Choroid plexus epithelial cell (primary cell): ENCODE measurements at regions not wholly inside any gene's neighbourhood (a gene's known extent, or its start where the extent isn't known, plus 50 kb on each side); places are given as distances from the start of the nearest gene placed in this dataset.

Experiments used
- DNase-seq: peaks from one replicate; pipeline ENCODE4 v3.0.0-alpha.2; 2010; ENCODE audit warnings: low read depth
- H3K4me3 ChIP-seq: 2 replicates; pipeline ENCODE4 v1.5.1; 2011; ENCODE audit warnings: low read depth, mild to moderate bottlenecking, control low read depth, low read length, moderate library complexity
- TF ChIP-seq, protein P1 (sequence below): conservative IDR thresholded peaks from 2 replicates; pipeline ENCODE4 v1.5.1; 2011; ENCODE audit warnings: low read depth, mild to moderate bottlenecking, control low read depth, inconsistent platforms, low read length, moderate library complexity

DNA sequence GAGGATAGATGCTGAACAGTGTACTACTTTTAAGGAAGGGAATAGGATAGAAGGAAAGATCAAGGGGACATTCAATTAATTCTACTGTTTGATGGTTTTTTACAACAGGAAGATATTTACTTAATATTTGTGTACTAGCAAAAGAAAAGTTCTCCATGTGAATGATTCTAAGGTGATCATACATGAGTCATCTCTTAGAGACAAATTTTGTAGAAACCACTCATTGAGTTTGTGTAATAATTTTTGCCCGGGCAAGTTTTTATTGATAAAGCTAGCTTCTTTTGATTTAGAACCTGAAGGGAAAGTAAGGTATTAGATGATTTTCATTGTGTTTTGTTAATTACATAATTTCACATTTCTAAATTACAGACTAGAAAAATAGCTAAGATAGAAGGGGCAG, 172.8 kb upstream of the PSMD7 start:
- no peak overlapping the region for H3K4me3 ChIP-seq
- no peak for DNase-seq
- TF ChIP-seq, protein P1, sequence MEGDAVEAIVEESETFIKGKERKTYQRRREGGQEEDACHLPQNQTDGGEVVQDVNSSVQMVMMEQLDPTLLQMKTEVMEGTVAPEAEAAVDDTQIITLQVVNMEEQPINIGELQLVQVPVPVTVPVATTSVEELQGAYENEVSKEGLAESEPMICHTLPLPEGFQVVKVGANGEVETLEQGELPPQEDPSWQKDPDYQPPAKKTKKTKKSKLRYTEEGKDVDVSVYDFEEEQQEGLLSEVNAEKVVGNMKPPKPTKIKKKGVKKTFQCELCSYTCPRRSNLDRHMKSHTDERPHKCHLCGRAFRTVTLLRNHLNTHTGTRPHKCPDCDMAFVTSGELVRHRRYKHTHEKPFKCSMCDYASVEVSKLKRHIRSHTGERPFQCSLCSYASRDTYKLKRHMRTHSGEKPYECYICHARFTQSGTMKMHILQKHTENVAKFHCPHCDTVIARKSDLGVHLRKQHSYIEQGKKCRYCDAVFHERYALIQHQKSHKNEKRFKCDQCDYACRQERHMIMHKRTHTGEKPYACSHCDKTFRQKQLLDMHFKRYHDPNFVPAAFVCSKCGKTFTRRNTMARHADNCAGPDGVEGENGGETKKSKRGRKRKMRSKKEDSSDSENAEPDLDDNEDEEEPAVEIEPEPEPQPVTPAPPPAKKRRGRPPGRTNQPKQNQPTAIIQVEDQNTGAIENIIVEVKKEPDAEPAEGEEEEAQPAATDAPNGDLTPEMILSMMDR = no peak

DNA sequence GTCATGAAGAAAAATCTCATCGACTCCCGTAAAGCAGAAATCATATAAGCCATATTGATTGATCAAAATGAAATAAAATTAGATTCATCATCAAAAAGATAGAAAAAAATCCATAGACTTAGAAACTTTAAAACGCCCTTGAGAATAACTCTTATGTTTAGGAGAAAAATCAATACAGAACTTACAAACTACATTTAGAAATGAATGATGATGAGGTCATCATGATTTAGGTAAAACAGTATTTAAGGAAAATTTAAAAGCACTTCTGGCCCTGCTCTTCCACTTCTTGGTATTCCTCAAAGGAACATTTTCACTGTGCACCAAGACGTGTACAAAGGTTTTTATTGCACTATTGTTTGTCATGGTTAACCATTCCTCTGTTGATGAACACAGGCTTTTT, 173.4 kb upstream of the PSMD7 start:
- DNase-seq = no peak

DNA sequence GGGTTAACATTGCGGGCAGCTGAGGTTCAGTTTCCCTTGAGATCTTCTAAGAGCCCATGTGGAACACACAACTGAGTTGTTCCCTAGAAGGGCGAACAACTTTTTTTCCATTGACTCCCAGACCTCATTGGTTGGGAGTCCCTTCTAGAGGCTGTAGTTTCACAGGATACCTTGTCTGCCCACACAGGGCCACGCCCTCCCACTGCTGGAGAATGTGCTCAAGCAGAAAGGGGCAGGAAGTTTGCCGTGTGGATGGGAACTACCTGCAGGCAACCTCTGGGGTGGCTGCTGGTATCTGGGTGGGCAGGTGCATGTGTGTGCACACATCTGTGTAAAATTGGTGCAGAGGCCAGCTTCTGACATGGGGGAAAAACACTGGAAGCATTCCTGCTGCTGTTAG, 178.8 kb upstream of the PSMD7 start:
- DNase-seq = no peak
- TF ChIP-seq, protein P1 = no peak
- no peak overlapping the region for H3K4me3 ChIP-seq

More for the DNA sequence above, 173.4 kb upstream of the PSMD7 start:
- no peak overlapping the region for H3K4me3 ChIP-seq
- TF ChIP-seq, protein P1 = no peak

DNA sequence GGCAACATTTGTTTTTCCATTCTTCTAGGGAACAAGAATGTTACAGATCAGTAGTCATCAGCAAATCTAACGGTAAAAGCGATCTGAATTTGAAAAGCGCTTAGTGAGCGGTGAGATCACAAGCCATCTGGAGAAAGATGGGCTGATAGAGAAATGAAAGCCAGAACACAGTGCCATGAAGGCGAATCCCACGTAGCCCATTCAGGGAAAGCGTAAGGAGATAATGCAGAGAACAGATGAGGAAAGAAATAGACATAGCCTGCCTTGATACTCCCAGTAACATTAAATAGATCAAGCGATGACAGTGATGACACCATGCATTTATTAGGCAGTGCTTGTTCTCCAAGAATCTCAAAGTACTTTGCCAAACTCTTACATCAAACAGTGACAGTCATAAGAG, 183.1 kb upstream of the PSMD7 start:
- H3K4me3 ChIP-seq = no peak overlapping the region
- TF ChIP-seq, protein P1 = no peak
- no peak for DNase-seq

DNA sequence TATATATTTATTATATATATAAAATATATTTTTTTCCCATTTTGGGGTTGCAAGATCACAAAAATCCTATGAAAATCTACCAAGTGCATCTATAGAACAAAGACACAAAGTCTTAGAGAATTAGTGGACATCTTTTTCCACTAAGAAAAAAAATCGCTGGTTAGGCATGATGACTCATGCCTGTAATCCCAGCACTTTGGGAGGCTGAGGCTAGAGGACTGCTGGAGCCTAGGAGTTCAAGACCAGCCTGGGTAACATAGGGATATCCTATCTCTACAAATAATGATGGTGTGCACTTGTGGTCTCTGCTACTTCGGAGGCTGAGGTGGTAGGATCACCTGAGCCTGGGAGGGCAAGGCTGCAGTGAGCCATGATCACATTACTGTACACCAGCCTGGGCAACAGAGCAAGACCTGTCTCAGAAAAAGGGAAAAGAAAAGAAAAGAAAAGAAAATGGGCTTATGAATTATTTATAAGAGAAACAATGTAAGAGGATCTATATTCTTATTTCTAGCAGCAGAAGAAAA, 185.1 kb upstream of the PSMD7 start:
- no peak for DNase-seq
- TF ChIP-seq, protein P1 = no peak
- H3K4me3 ChIP-seq = no peak overlapping the region

DNA sequence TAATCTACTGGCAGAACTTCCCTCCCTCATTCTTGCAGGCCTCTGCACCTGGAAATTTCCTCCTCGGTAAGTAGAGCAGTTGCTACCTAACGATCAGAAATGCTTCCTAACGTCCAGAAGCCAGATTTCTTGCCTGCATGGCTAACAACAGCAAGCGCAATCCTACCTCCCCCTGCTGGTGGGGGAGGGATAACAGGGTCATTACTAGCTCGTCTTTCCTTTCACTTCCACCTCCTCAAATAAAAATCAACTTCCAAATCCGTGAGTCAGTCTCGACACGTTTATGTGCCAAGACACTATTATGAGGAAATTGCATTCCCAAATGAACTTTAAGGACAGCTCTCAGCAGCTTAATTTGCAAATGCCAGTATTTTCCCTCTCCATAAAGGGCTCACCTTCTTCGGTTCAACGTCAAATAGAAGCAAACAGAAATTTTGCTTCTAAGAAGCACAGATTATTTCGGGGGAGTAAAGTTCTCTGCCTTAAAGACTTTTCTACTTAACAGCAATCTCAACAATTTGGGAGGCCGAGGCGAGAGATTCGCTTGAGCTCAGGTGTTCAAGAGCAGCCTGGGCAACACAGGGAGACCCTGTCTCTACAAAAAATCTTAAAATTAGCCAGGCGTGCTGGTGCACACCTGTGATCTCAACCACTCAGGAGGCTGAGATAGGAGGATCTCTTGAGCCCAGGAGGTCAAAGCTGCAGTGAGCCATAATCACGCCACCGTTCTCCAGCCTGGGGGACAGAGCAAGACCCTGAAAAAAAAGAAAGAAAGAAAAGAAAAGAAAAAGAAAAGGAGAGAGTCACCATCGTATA, 188.6 kb upstream of the PSMD7 start:
- DNase-seq = peak; percentile 4

More for the DNA sequence above, 188.6 kb upstream of the PSMD7 start:
- no peak overlapping the region for H3K4me3 ChIP-seq
- TF ChIP-seq, protein P1 = peak; percentile 39
